ENCODE measurements at regions not wholly inside any gene's neighbourhood (a gene's known extent, or its start where the extent isn't known, plus 50 kb on each side); places are given as distances from the start of the nearest gene placed in this dataset.

- H3K79me2 ChIP-seq (ENCODE audit: insufficient read depth, low read length) = no peaks in the 10 kb centered on the region
- no peaks in the 10 kb centered on the region for H4K20me1 ChIP-seq (ENCODE audit: insufficient read depth, low read length)
- no peaks in the 10 kb centered on the region for H3K9me3 ChIP-seq (replicated peaks in 1 of 2; ENCODE audit: control insufficient read depth in 1 of 2, insufficient read depth in 1 of 2, low read length in 2 of 2)
- H3K27me3 ChIP-seq (ENCODE audit: control insufficient read depth in 2 of 2, insufficient read depth in 2 of 2, low read length in 2 of 2) = no peaks in the 10 kb centered on the region
- no peaks in the 10 kb centered on the region for H3K36me3 ChIP-seq (replicated peaks in 1 of 2; ENCODE audit: control insufficient read depth in 1 of 2, insufficient read depth in 2 of 2, low read length in 2 of 2)
- no peak overlapping the region for H3K27ac Mint-ChIP-seq
- WGBS (ENCODE audit: insufficient coverage) = no CpG with 5 or more reads among the region's 2 CpGs
- intact Hi-C loops (cut with micrococcal nuclease) = no loop called here
- H3K4me1 ChIP-seq (ENCODE audit: control insufficient read depth in 1 of 2, insufficient read depth in 2 of 2, low read length in 2 of 2) = no peaks in the 10 kb centered on the region
- H3K9me3 Mint-ChIP-seq = peaks cover 0 to 3% (median 0%) of the 10 kb centered on the region in 7 donors
- no peak overlapping the region for H3K4me2 ChIP-seq (replicated peaks; ENCODE audit: extremely low read depth, low read length, poor library complexity, severe bottlenecking)
- no peak for DNase-seq
- H3K4me1 Mint-ChIP-seq = no peaks in the 10 kb centered on the region
- H3K36me3 Mint-ChIP-seq = no peaks in the 10 kb centered on the region
- peaks cover 0 to 6% (median 2%) of the 10 kb centered on the region in 3 donors for H3K27me3 Mint-ChIP-seq (ENCODE audit: low read depth in 3 of 3)
- no peak overlapping the region for H3K9ac ChIP-seq (ENCODE audit: insufficient read depth, low read length, poor library complexity, severe bottlenecking)
- no peak for TF ChIP-seq CTCF (IDR thresholded peaks at IDR 0.05)
- H3K4me3 ChIP-seq (replicated peaks in 1 of 3; ENCODE audit: low read depth in 2 of 3, low read length in 3 of 3) = no peak overlapping the region
- no peak overlapping the region for H3K4me3 Mint-ChIP-seq
- H3K27ac ChIP-seq (ENCODE audit: low read depth in 1 of 2, low read length in 2 of 2) = no peak overlapping the region
- H2AFZ ChIP-seq (ENCODE audit: insufficient read depth, low read depth, low read length, poor library complexity, severe bottlenecking) = no peak overlapping the region
Observed at GRCh38 chr2:221973902-221974301, 324.9 kb downstream of the PAX3 start.

GRCh38 chr2:221973502-221973901 lies 325.3 kb downstream of the PAX3 start:
- intact Hi-C loops (cut with micrococcal nuclease) = no loop called here
- H4K20me1 ChIP-seq (ENCODE audit: insufficient read depth, low read length) = no peaks in the 10 kb centered on the region
- Mint-ChIP-seq H3K27ac (no peak overlapping the region), H3K36me3 (no peaks in the 10 kb centered on the region), H3K9me3 (peaks cover 0 to 3% (median 0%) of the 10 kb centered on the region in 7 donors), H3K4me3 (no peak overlapping the region), H3K4me1 (no peaks in the 10 kb centered on the region), H3K27me3 (ENCODE audit: low read depth in 3 of 3) (peaks cover 0 to 6% (median 2%) of the 10 kb centered on the region in 3 donors)
- H3K79me2 ChIP-seq (ENCODE audit: insufficient read depth, low read length) = no peaks in the 10 kb centered on the region
- WGBS (ENCODE audit: insufficient coverage) = no CpG with 5 or more reads among the region's 3 CpGs
- no peak for TF ChIP-seq CTCF (IDR thresholded peaks at IDR 0.05)
- no peak overlapping the region for H3K27ac ChIP-seq (ENCODE audit: low read depth in 1 of 2, low read length in 2 of 2)
- DNase-seq = no peak
- H3K4me1 ChIP-seq (ENCODE audit: control insufficient read depth in 1 of 2, insufficient read depth in 2 of 2, low read length in 2 of 2) = no peaks in the 10 kb centered on the region
- H3K27me3 ChIP-seq (ENCODE audit: control insufficient read depth in 2 of 2, insufficient read depth in 2 of 2, low read length in 2 of 2) = no peaks in the 10 kb centered on the region
- H3K4me2 ChIP-seq (replicated peaks; ENCODE audit: extremely low read depth, low read length, poor library complexity, severe bottlenecking) = no peak overlapping the region
- H3K4me3 ChIP-seq (replicated peaks in 1 of 3; ENCODE audit: low read depth in 2 of 3, low read length in 3 of 3) = no peak overlapping the region
- H3K36me3 ChIP-seq (replicated peaks in 1 of 2; ENCODE audit: control insufficient read depth in 1 of 2, insufficient read depth in 2 of 2, low read length in 2 of 2) = no peaks in the 10 kb centered on the region
- no peak overlapping the region for H2AFZ ChIP-seq (ENCODE audit: insufficient read depth, low read depth, low read length, poor library complexity, severe bottlenecking)
- H3K9me3 ChIP-seq (replicated peaks in 1 of 2; ENCODE audit: control insufficient read depth in 1 of 2, insufficient read depth in 1 of 2, low read length in 2 of 2) = no peaks in the 10 kb centered on the region
- H3K9ac ChIP-seq (ENCODE audit: insufficient read depth, low read length, poor library complexity, severe bottlenecking) = no peak overlapping the region

Measured in CD14-positive monocyte (primary cell).